Suprapubic skin (tissue), 4 donors: ENCODE measurements at regions not wholly inside any gene's neighbourhood (a gene's known extent, or its start where the extent isn't known, plus 50 kb on each side); places are given as distances from the start of the nearest gene placed in this dataset.

ENCODE experiments used
- CTCF ChIP-seq, 2 donors: fragments of 200-600 bp in 1 of 2; fragments of 450-650 bp in 1 of 2; sonication (generic) in 1 of 2; IDR thresholded peaks; one replicate each; pipeline ENCODE4 v1.5.1; 2016 to 2019; ENCODE audit warnings: antibody characterized with exemption in 2 of 2, mild to moderate bottlenecking in 1 of 2, moderate library complexity in 1 of 2
- POLR2A ChIP-seq, 2 donors: fragments of 450-650 bp; IDR thresholded peaks; one replicate each; pipeline ENCODE4 v1.6.1; 2017; ENCODE audit warnings: antibody characterized with exemption in 2 of 2, mild to moderate bottlenecking in 2 of 2, moderate library complexity in 2 of 2
- POLR2AphosphoS5 ChIP-seq, 3 donors: sonication (generic); formaldehyde crosslinking; IDR thresholded peaks; one replicate each; pipeline ENCODE4 v1.6.1; 2017; ENCODE audit warnings: antibody characterized with exemption in 3 of 3

- TF ChIP-seq CTCF (IDR thresholded peaks at IDR 0.05): no peak
- TF ChIP-seq POLR2AphosphoS5 (IDR thresholded peaks at IDR 0.05): no peak
- no peak for TF ChIP-seq POLR2A (IDR thresholded peaks at IDR 0.05)
Observed at GRCh38 chr18:6569813-6570212, 155.1 kb upstream of the L3MBTL4 start.
